Embryonic facial prominence (tissue), 1 donor: ENCODE measurements at regions not wholly inside any gene's neighbourhood (a gene's known extent, or its start where the extent isn't known, plus 50 kb on each side); places are given as distances from the start of the nearest gene placed in this dataset.
"Not testable (repeated sequence)": the region's sequence is repeated elsewhere in the genome, so short reads cannot be mapped to it uniquely, and the experiment has no call there.

Source experiments
- DNase-seq: peaks from one replicate; pipeline ENCODE4 v3.0.0-alpha.2; 2016; ENCODE audit errors: extremely low spot score

DNA sequence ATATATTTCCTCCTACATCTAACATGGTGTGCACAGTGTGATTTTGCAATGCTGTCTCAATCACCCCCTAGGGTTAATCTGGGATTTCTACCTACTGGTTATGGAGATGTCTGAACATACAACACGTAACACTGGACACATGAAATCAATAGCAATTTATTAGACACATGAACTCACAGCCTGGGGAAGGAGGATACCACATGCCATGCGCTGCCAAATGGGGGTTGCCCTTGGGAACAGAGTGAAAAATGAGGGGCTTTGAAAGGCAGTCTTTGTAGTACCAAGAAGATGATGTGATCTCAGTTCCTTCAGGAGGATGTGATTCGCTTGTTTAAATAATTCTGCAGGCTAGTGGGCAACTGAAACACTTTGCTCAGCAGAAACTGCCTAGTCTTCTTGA lies 253.6 kb upstream of the LRRC4C start:
- no peak for DNase-seq

DNA sequence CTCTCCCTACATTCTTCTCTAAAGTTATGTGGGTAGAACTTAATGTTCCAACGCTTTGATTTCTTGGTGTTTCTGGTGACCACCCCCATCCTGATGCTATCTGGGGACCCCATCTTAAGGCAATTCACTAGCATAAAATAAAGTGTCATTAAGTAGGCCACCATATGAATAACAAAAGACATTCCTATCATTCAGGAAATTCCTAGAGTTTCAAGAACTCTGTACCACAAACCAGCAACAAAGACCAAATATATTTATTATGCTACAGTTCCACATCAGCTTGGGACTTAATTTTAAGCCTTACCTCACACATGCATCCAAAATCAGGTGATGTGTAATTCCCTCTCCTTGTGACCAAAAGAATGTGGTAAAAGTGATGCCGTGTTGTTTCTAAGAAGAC lies 254.6 kb upstream of the LRRC4C start:
- DNase-seq = no peak

DNA sequence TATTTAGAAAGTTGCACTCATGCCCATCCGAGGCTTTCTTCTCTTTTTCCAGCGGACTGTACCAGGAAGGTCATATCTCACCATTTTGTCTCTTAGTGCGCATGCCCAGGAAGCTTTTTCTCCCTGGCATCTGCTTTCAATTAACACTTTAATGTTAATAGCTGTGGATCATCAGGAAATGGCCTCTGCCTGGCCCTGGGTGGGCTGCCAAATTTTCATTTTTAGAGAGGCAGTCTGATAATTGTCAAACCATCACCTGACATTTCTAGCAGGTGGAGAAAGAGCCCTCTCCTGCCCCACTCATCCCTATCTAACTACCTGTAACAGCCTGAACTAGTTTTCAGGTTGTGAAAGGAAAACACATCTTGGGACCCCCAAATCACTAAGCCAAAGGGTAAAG lies 257.4 kb upstream of the LRRC4C start:
- DNase-seq = no peak

DNA sequence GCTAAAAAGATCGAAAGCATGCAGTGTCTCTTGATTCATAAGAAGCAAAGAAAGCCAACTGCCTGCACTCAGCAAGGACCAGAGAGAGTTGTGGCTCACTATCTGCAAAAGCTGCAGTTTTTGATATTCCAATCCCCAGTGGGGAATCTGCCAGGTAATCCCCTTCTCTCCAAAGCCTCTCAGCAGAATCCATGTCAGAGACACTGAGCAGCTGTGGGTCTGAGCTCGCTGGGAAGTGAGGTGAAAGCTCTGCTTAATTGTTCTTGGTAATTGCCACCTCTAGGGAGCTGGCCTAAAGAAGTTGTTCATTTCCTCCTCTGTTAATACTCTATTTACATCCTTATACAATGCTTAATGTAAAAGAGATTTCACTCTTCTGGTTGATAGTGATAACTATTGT lies 261.3 kb upstream of the LRRC4C start:
- DNase-seq = no peak

DNA sequence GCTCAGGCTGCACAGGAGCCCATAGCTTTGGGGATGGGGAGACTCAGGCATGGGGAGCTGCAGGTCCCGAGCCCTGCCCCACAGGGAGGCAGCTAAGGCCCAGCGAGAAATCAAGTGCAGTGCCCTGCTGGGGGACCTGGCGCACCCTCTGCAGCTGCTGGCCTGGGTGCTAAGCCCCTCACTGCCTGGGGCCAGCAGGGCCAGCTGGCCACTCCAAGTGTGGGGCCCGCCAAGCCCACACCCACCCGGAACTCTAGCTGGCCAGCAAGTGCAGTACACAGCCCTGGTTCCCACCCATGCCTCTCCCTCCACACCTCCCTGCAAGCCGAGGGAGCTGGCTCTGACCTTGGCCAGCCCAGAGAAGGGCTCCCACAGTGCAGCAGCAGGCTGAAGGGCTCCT lies 268.7 kb upstream of the LRRC4C start:
- DNase-seq = not testable (repeated sequence)

DNA sequence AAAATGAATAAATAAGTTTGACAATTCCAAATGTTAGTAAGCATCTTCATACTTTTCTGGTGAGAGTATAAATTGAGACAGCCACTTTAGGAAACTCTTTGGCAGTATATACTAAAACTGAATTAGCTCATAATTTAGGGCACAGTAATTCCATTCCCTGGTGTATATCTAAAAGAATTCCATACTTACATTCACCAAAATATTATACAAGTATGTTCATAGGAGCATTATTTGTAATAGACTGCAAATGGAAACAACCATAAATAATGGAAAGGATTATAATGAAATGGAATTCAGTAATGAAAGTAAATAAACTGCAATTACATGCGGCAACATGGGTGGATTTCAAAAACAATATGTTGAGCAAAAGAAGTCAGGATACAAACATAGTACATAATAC lies 315.8 kb upstream of the LRRC4C start:
- DNase-seq = no peak

DNA sequence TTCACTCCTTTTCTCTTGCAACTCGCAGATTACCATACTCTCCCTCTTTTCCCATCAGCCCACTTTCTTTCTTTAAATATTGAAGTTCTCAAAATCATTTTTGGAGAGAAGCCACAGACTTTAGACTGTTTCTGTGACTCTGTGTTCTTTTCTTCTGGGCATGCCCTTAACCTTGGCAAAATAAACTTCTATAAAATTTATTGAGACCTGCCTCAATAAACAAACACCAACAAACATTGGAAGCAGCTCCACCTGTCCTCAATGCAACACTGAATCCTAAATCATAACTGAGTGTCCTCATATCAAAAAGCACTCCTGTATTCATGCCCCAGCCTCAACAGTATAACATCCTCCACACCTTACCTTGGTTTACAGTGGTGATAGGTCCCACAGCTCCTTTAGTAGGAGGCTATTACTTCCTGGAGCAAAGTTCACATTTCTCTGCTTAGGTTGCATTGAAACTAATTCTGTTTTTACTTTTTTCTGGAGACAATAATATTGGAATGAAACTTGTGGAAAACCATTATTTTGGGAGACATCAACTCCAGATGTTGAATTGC lies 320.0 kb upstream of the LRRC4C start:
- no peak for DNase-seq

DNA sequence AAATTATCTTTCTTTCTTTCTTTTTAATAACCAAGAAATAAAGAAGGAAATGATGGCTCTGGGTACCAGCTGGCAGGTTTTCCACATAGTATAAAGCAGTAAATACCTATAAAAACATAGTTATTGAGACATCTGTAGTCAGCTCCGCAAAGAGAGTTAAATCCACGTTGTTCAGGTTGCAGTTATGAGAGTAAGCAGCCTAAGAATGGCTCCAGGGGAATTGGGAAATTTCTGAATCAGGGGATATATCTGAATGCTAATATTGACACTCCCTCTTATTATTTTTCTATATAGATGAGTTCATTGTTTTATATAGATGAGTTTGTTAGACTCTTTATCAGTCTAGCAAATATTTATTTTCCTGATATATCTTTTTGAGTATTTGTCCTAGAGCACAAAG lies 322.0 kb upstream of the LRRC4C start:
- no peak for DNase-seq

DNA sequence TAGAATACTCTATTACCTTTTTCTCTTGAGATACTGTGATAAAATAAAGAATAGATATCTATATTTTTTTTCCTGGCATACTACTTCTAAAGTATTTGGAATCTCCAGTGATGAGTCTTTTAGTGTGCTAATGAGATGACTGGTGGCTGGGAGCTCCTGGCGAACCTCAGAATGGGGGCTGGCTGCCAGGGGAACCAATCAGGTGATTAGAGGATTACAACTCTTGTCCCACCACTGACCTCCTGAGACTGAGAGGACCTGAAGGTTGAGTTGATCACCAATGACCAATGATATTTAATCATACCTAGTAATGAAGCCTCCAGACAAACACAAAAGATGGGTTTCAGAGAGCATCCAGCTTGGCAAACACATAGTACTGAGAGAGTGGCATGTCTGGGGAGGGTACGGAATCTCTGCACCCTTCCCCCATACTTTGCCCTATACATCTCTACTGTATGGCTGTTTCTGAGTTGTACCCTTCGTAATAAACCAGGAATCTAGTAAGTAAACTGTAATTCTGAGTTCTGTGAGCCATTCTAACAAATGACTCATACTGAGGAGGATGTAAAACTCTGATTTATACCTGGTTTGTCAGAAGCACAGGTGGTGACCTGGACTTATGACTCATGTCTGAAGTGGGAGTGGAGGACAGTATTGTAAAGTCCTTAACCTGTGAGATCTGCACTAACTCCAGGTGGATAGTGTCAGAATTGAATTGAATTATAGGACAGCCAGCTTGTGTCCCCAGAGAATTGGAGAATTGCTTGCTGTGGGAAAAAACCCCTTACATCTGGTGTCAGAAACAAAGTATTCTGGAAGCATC lies 325.3 kb upstream of the LRRC4C start:
- DNase-seq = no peak

DNA sequence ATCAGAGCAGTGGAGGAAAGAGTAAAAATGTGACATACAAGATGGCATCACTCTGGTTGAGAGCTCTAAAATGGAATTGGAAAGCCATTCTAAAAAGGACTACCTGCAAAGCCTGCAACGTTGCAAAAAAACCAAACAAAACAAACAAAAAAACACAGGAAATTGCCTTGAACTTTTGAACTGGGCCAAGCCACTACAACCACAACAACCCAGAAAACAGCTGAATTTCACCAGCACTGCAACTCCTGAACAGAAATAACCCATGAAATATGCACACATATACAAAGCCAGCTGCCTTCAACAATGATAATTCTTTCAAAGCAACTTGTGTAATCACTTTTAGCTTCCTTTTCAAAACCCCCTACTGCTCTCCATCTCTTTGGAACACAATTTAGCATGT lies 326.6 kb upstream of the LRRC4C start:
- DNase-seq = no peak

DNA sequence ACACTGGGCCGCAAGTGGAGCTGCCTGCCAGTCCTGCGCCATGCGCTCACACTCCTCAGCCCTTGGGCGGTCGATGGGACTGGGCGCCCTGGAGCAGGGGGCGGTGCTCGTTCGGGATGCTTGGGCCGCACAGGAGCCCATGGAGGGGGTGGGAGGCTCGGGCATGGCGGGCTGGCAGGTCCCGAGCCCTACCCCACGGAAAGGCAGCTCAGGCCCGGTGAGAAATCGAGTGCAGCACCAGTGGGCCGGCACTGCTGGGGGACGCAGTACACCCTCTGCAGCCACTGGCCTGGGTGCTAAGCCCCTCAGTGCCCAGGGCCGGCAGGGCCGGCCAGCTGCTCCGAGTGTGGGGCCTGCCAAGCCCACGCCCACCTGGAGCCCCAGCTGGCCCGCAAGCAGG lies 328.7 kb upstream of the LRRC4C start:
- no peak for DNase-seq

DNA sequence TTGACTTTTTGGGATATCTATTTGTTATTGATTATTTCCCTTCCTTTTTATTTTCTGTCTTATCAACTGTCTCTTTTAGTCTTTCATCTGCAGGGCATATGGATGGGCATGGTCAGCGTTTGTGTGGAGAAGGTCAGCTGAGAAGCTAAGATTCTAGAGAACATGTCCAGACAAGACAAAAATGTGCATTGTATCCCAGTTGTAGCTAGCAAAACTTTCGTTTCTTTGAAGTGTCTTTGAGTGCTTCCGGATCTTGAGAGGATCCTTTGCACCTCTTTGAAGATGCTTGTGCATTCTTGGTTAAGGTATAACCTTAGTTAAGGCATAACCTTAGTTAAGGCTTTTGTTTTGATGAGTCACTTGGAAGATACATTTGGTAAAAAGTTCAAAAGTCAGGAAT lies 329.9 kb upstream of the LRRC4C start:
- DNase-seq = no peak

DNA sequence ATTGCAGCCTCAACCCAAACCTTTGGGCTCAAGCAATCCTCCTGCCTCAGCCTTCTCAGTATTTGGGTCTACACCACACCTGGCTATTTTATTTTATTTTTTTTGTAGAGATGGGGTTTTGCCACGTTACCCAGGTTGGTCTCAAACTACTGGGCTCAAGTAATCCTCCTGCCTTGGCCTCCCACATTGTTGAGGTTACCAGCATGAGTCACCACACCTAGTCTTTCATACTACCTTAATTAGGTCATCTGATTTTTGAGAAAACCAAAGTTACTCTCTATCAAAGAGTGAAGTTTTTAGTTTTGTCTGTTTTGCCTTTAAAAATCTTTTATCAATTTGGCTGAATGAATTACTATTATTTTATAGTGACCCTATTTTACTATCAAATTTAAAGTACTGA lies 335.6 kb upstream of the LRRC4C start:
- DNase-seq = no peak

DNA sequence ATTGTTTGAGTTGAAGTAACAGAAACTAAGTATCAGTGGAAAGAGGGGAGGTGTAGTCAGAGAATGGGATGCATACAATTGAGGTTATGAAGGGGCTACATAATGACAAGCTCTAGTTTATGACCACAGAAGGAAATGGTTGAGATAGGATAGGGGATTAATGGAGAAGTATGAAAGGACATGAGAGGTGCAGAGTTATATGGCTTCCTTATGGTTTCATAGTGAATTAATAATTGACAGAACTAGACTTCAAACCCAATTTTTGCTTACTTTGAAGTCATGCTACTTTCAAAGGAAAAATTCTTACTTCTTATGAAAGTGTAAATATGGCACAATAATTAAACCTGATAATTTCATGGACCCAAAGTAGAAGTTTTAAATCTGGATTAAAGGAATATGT lies 340.3 kb upstream of the LRRC4C start:
- DNase-seq = no peak

DNA sequence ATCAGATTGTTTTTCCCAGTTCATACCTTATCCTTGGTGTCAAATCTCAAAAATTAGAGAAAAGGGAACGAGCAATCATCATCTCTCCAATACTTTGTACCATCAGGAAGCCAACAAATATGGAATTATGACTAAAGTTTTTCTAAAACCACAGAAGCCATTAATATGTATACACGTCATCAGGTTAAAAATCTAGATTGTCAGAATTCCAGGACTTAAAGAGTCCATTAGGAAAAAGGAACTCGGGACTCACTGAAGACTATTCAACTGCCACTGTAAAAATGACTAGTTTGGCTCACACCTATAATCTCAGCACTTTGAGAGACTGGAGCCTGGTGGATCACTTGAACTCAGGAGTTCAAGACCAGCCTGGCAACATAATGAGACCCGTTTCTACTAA lies 344.4 kb upstream of the LRRC4C start:
- no peak for DNase-seq

DNA sequence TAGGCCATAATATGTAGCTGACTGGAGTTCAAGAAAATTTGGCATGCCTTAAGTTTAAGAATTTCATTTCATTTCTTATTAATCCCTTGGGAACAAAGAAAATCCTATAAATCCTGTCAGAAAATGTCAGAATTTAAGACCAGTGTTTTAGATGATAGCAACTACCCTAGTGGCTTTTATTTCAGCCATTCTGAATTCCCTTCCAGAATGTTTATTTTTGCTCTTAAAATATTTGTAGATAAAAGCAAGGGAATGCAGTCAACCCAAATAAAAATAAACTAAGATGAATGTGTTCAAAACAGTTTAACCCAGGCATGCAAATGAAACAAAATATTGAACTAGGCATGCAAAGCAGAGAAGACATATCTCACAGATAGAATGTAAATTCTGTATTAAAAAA lies 356.9 kb upstream of the LRRC4C start:
- no peak for DNase-seq

DNA sequence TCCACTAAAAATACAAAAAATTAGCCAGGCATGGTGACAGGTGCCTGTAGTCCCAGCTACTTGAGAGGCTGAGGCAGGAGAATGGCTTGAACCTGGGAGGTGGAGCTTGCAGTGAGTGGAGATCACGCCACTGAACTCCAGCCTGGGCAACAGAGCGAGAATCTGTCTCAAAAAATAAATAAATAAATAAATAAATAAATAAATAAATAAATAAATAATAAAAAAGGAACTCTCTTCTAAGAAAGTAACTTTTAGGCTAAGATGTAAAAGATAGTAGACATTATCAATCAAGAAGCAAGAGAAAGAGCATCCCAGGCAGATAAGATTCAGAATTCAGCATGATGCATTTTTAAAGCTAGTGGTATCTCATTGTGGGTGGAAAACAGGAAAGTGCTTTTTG lies 364.8 kb upstream of the LRRC4C start:
- not testable (repeated sequence) for DNase-seq

DNA sequence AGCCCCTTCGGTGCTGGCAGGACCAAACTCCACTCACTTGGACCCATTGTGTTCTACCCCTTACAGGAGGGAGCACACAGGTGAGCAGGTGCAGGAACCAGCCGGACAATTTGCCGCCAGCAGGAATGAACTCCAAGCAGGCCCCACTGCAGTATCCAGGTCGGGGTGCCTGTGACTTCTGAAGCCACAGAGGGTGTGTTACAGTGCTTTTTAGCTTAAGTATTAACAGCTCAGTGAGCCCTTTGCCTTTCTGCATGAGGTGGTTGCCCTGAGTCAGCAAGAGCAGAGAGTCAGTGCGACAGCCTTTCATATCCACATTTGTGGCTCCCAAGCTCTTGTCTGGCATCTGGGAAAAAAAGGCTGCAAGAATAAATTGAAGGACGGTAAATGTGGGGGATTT lies 366.6 kb upstream of the LRRC4C start:
- DNase-seq = no peak

DNA sequence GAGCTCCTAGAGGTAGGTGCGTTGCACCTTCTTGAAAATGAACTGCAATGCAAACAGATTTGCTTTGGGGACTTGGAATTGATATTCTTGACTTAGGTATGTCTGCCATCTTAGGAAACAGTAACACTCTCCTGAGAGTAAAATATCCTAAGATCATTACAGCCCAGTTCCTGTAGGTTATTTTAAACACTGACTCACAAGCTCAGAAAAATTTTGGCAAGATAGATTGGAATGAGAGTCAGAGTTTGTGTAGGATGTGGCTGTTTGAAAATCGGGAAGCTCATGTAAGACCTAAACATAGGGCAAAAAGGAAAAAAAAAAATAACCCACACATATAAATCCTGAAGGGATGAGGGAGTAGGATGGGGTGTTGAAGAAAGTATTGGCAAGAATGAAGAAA lies 377.0 kb upstream of the LRRC4C start:
- no peak for DNase-seq

DNA sequence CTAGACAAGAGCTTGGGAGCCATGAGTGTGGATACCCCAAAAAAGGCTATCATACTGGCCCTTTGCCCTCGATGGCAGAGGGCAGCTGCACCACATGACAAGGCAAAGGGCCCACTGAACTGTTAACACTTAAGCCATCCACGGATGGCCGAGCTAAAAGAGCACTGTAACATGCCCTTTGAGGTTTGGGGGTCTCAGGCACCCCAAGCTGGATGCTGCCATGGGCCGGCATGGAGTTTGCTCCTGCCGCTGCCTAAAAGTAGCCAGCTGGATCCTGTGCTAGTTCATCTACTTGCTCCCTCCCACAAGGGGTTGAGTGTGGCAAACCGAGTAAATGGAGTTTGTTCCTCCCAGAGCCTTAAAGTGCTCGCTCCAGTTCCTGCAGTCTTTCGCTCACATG lies 383.2 kb upstream of the LRRC4C start:
- DNase-seq = no peak

DNA sequence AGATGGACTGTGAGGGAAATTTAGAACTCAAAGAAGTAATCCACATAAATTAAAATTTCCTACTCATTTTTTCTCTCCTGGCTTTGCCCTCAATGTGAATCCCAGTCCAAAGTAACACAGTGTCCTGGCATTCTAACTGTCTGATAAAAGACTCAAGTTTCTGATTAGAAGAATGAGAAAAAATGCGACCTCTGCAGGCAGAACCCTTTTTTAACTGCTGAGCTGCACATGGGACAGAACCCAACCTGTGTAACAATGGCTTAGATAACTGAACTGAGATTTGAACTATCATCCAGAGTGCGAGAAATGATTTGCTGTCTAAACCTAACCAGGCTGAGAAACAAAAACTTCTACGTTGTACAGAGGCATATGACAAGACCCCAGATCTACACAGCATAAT lies 385.6 kb upstream of the LRRC4C start:
- no peak for DNase-seq

DNA sequence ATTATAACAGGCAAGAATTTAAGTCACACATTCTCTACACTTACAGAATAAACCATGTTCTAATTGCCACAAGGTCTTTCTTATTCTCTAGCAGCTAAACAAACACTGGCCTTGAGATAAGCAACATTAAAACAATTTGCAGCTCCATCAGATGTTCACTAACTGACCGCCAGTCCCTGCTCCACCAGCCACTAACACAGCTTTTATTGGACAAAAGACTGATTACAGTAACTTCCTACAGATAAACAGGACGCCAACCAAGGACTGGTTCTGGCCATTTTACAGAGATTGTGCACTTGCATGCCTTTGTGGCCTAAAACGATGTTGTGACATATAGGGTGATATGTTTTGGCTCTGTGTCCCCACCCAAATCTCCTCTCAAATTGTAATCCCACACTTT lies 388.9 kb upstream of the LRRC4C start:
- DNase-seq = no peak

DNA sequence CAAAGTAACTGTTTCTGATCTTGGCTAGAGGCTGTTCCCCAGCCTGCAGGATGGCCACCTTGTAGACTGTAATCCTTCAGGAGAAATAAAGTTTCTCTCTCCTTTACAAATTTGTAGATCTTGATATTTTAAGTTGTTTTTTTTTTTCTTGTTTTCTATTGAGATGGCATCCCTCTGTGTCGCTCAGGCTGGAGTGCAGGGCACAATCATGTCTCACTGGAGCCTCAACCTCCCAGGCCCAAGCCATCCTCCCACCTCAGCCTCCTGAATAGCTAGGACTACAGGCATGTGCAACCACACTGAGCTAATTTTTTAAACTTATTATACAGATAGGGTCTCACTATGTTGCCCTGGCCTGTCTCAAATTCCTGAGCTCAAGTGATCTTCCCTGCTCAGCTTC lies 389.8 kb upstream of the LRRC4C start:
- DNase-seq = no peak

DNA sequence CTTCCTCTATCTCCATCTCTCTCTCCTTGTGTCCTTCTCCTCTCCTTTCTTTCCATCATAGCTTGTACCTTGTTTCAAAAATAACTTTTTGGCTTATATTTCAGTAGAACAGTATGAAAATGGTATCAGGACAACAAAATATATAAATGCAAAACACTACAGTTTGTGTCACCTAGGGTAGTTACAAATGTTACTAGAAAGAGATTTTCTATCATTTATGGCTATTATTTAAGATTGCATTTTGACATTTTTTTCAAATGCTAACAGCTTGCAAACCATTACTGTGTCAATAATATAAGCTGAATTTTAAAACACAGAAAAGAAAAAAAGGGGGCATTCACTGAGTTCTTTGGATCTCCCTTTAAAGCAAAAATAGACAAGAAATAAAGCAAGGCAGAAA lies 392.3 kb upstream of the LRRC4C start:
- no peak for DNase-seq
